GM12891 (cell line): ENCODE measurements at regions not wholly inside any gene's neighbourhood (a gene's known extent, or its start where the extent isn't known, plus 50 kb on each side); places are given as distances from the start of the nearest gene placed in this dataset.

Source experiments
- POLR2A ChIP-seq: IDR thresholded peaks from 2 replicates; pipeline ENCODE4 v1.6.1; 2011; ENCODE audit warnings: low read depth, low read length, control low read depth
- POLR2AphosphoS5 ChIP-seq: IDR thresholded peaks from 2 replicates; pipeline ENCODE4 v1.6.1; 2011; ENCODE audit warnings: low read depth, low read length, control low read depth
- POU2F2 ChIP-seq: IDR thresholded peaks from 2 replicates; pipeline ENCODE4 v1.6.1; 2011; ENCODE audit warnings: low read depth, mild to moderate bottlenecking, control low read depth, low read length, moderate library complexity
- SPI1 ChIP-seq: IDR thresholded peaks from 2 replicates; pipeline ENCODE4 v1.6.1; 2011; ENCODE audit warnings: low read depth, low read length, control low read depth
- TAF1 ChIP-seq: IDR thresholded peaks from 2 replicates; pipeline ENCODE4 v1.6.1; 2011; ENCODE audit warnings: low read depth, low read length, control low read depth

DNA sequence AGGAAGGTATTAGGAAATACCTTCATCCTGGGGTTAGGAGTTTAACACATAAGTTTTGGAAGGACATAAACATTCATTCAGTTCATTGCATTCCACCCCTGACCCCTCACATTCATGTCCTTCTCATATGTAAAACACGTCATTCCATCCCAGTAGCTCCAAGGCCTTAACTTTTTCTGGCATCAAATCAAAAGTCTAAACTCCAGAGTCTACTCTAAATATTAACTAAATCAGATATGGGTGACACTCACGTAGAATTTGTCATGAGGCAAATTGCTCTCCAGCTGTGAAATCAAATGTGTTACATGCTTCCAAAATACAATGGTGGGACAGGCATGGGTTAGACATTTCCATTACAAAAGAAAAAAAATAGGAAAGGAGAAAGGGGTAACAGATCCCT, 298.2 kb upstream of the LRRC7 start:
- TF ChIP-seq POLR2AphosphoS5 (no peak), TAF1 (no peak), POLR2A (no peak), SPI1 (no peak), POU2F2 (no peak)
